ENCODE measurements at regions not wholly inside any gene's neighbourhood (a gene's known extent, or its start where the extent isn't known, plus 50 kb on each side); places are given as distances from the start of the nearest gene placed in this dataset.

GRCh38 chr2:39999864-40000263, 220.8 kb upstream of the THUMPD2 start:
- TF ChIP-seq CTCF (IDR thresholded peaks at IDR 0.05) (no peak), POLR2A (IDR thresholded peaks at IDR 0.05; ENCODE audit: low read depth) (no peak), POLR2AphosphoS5 (IDR thresholded peaks at IDR 0.05) (no peak)

Data from esophagus muscularis mucosa (tissue), 3 donors.